ENCODE measurements at regions not wholly inside any gene's neighbourhood (a gene's known extent, or its start where the extent isn't known, plus 50 kb on each side); places are given as distances from the start of the nearest gene placed in this dataset.

GRCh38 chr3:145384307-145384706 lies 776.7 kb downstream of the PLOD2 start:
- no peak for TF ChIP-seq CTCF (conservative IDR thresholded peaks at IDR 0.05; ENCODE audit: low read length)
- no peak overlapping the region for H3K4me3 ChIP-seq (ENCODE audit: low read length)
- DNase-seq (ENCODE audit: low read depth): no peak

- no peak for DNase-seq (ENCODE audit: low read depth)
- no peak for TF ChIP-seq CTCF (conservative IDR thresholded peaks at IDR 0.05; ENCODE audit: low read length)
- H3K4me3 ChIP-seq (ENCODE audit: low read length): no peak overlapping the region
These were observed 773.8 kb downstream of the PLOD2 start for GRCh38 chr3:145387211-145387610.

- no peak for DNase-seq (ENCODE audit: low read depth)
- H3K4me3 ChIP-seq (ENCODE audit: low read length): no peak overlapping the region
- no peak for TF ChIP-seq CTCF (conservative IDR thresholded peaks at IDR 0.05; ENCODE audit: low read length)
These were observed 765.6 kb downstream of the PLOD2 start for GRCh38 chr3:145395421-145395820.

- TF ChIP-seq CTCF (conservative IDR thresholded peaks at IDR 0.05; ENCODE audit: low read length): no peak
- no peak overlapping the region for H3K4me3 ChIP-seq (ENCODE audit: low read length)
- no peak for DNase-seq (ENCODE audit: low read depth)
These were observed 749.4 kb downstream of the PLOD2 start for GRCh38 chr3:145411605-145412004.

- no peak for DNase-seq (ENCODE audit: low read depth)
- TF ChIP-seq CTCF (conservative IDR thresholded peaks at IDR 0.05; ENCODE audit: low read length): no peak
- no peak overlapping the region for H3K4me3 ChIP-seq (ENCODE audit: low read length)
These were observed 743.3 kb downstream of the PLOD2 start for GRCh38 chr3:145417678-145418077.

- no peak overlapping the region for H3K4me3 ChIP-seq (ENCODE audit: low read length)
- no peak for TF ChIP-seq CTCF (conservative IDR thresholded peaks at IDR 0.05; ENCODE audit: low read length)
- DNase-seq (ENCODE audit: low read depth): no peak
These were observed 738.4 kb downstream of the PLOD2 start for GRCh38 chr3:145422556-145422955.

GRCh38 chr3:145427355-145427754 lies 733.6 kb downstream of the PLOD2 start:
- H3K4me3 ChIP-seq (ENCODE audit: low read length): no peak overlapping the region
- no peak for DNase-seq (ENCODE audit: low read depth)
- no peak for TF ChIP-seq CTCF (conservative IDR thresholded peaks at IDR 0.05; ENCODE audit: low read length)
